ENCODE measurements at regions not wholly inside any gene's neighbourhood (a gene's known extent, or its start where the extent isn't known, plus 50 kb on each side); places are given as distances from the start of the nearest gene placed in this dataset.

DNA sequence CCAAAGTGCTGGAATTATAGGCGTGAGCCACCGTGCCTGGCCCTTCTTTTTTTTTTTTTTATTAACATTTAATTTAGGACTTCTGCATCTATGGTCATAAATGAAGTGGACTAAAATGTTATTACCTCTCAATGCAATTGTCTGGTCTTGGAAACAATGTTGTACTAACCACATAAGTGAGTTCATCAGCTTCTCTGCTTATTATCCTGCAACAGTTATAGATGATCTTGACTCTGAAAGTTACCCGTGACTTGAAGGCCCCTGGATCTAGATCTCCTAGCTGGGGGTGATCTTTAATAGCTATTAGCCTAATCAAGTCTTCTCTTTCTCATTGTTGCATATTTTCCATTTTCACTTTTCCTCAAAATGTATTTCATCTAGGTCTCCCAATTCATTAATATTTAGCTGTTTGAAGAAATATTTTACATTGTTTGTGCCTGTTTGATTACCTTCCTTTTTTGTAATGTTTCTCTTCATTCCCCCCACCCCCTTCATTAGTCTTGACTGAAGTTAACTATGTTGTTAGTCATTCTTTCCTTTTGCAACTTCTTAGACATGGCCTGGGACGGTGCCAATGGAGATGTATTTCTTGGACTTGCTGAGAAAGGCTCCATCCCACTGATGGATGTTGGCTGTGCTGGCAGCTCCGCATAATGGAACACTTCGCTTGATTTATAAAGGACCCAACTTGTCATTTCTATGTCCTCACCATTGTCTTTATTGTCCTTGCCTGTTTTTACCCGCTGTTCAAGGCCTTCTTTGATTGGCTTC lies 141.6 kb upstream of the RIOK3 start:
- peak; percentile 89 for DNase-seq
- H3K9ac ChIP-seq (ENCODE audit: low read length), result peak overlapping the region; percentile 31
- no peak overlapping the region for H4K91ac ChIP-seq (ENCODE audit: low read length)
- H3K4ac ChIP-seq (ENCODE audit: low read depth in 1 of 2, low read length in 2 of 2), result no peak overlapping the region
- no peak overlapping the region for H2BK15ac ChIP-seq (ENCODE audit: low read depth, poor library complexity, severe bottlenecking)
- H4K8ac ChIP-seq (ENCODE audit: low read length), result no peak overlapping the region
- no peaks in the 10 kb centered on the region for H3K27me3 ChIP-seq (ENCODE audit: control insufficient read depth in 1 of 2, insufficient read depth in 1 of 2, low read length in 2 of 2)
- H2AK5ac ChIP-seq (ENCODE audit: low read length, severe bottlenecking), result peak overlapping the region; percentile 3
- peak overlapping the region in 1 of 2 experiments; percentile 33 for H2BK12ac ChIP-seq (ENCODE audit: low read length in 2 of 2)
- H2AFZ ChIP-seq (ENCODE audit: low read depth, low read length), result no peak overlapping the region
- peaks cover 15% of the 10 kb centered on the region for H3K4me1 ChIP-seq (ENCODE audit: control insufficient read depth, insufficient read depth, low read depth, low read length)
- peaks cover 9% of the 10 kb centered on the region for H3K9me3 ChIP-seq (ENCODE audit: control insufficient read depth, low read length)
- no peak overlapping the region for H3K4me3 ChIP-seq (ENCODE audit: insufficient read depth in 1 of 2, low read depth in 1 of 2, low read length in 2 of 2)
- H2BK5ac ChIP-seq (ENCODE audit: low read depth, low read length, poor library complexity, severe bottlenecking), result no peak overlapping the region
- no peak overlapping the region for H3K18ac ChIP-seq (ENCODE audit: low read depth in 1 of 2, low read length in 2 of 2)
- H3K23ac ChIP-seq (ENCODE audit: low read length in 2 of 2), result no peak overlapping the region
- no peak overlapping the region for H3K4me2 ChIP-seq (ENCODE audit: low read length, poor library complexity, severe bottlenecking)
- H2BK120ac ChIP-seq (ENCODE audit: low read depth, low read length), result no peak overlapping the region
- H3K27ac ChIP-seq (ENCODE audit: low read length, poor library complexity, severe bottlenecking), result peak overlapping the region; percentile 37
- H3K36me3 ChIP-seq (ENCODE audit: control insufficient read depth in 1 of 2, insufficient read depth in 2 of 2, low read depth in 1 of 2, low read length in 2 of 2), result no peaks in the 10 kb centered on the region
- no peaks in the 10 kb centered on the region for H3K79me1 ChIP-seq (replicated peaks; ENCODE audit: low read length, poor library complexity, severe bottlenecking)
- H3K14ac ChIP-seq (ENCODE audit: low read length in 2 of 2), result no peak overlapping the region
- WGBS, result 82% methylated on average over 5 of the region's 7 CpGs

DNA sequence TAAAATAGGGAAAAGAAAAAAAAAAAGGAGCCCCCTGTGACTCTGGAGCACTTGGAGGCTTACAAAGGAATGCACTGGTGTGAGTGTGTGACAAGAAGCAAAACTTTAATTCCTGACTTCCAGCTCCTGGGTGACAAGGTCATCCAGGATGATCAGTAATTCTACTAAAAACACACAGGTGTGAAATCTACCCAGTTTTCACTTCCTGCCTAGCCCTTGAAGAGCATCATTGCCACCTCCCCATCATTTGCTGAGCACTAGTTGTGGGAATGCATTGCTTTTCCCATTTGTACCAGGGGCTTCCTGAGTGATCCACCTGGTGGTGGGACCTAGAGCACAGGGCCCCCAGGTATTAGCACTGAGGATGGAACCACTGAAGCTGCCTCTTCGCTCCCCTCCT lies 139.7 kb upstream of the RIOK3 start:
- H3K4ac ChIP-seq (ENCODE audit: low read depth in 1 of 2, low read length in 2 of 2), result no peak overlapping the region
- no peaks in the 10 kb centered on the region for H3K27me3 ChIP-seq (ENCODE audit: control insufficient read depth in 1 of 2, insufficient read depth in 1 of 2, low read length in 2 of 2)
- no peak overlapping the region for H3K23ac ChIP-seq (ENCODE audit: low read length in 2 of 2)
- no peak overlapping the region for H3K4me3 ChIP-seq (ENCODE audit: insufficient read depth in 1 of 2, low read depth in 1 of 2, low read length in 2 of 2)
- H2AFZ ChIP-seq (ENCODE audit: low read depth, low read length), result no peak overlapping the region
- peaks cover 7% of the 10 kb centered on the region for H3K4me1 ChIP-seq (ENCODE audit: control insufficient read depth, insufficient read depth, low read depth, low read length)
- DNase-seq, result no peak
- H3K36me3 ChIP-seq (ENCODE audit: control insufficient read depth in 1 of 2, insufficient read depth in 2 of 2, low read depth in 1 of 2, low read length in 2 of 2), result no peaks in the 10 kb centered on the region
- no peak overlapping the region for H3K14ac ChIP-seq (ENCODE audit: low read length in 2 of 2)
- no peak overlapping the region for H2BK5ac ChIP-seq (ENCODE audit: low read depth, low read length, poor library complexity, severe bottlenecking)
- H3K9me3 ChIP-seq (ENCODE audit: control insufficient read depth, low read length), result peaks cover 9% of the 10 kb centered on the region
- no peak overlapping the region for H3K27ac ChIP-seq (ENCODE audit: low read length, poor library complexity, severe bottlenecking)
- H3K9ac ChIP-seq (ENCODE audit: low read length), result no peak overlapping the region
- WGBS, result 94% methylated on average over 1 of the region's 1 CpG
- H2BK15ac ChIP-seq (ENCODE audit: low read depth, poor library complexity, severe bottlenecking), result no peak overlapping the region
- H4K91ac ChIP-seq (ENCODE audit: low read length), result no peak overlapping the region
- H2AK5ac ChIP-seq (ENCODE audit: low read length, severe bottlenecking), result no peak overlapping the region
- H2BK120ac ChIP-seq (ENCODE audit: low read depth, low read length), result no peak overlapping the region
- H3K79me1 ChIP-seq (replicated peaks; ENCODE audit: low read length, poor library complexity, severe bottlenecking), result no peaks in the 10 kb centered on the region
- H4K8ac ChIP-seq (ENCODE audit: low read length), result no peak overlapping the region
- H2BK12ac ChIP-seq (ENCODE audit: low read length in 2 of 2), result peak overlapping the region in 1 of 2 experiments; percentile 23
- H3K18ac ChIP-seq (ENCODE audit: low read depth in 1 of 2, low read length in 2 of 2), result no peak overlapping the region
- no peak overlapping the region for H3K4me2 ChIP-seq (ENCODE audit: low read length, poor library complexity, severe bottlenecking)

DNA sequence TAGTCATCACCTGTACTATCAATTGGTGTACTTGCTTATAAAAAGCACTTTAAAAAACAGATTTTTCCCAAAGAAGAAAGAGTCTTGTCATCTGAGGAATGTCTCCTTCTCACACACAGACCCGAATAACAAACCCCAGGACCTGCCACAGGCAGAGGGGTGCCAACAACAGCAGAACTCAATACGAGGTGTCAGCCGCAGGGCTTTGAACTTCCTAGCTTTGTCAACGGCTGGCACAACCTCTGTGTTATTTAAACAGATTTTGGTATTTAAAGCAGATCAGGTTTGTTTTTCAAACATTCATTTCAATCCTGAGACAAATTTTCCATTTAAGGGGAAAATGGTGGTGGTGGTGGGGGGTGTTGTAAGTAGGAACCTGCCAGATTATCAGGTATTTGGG lies 138.4 kb upstream of the RIOK3 start:
- WGBS, result 81% methylated on average over 4 of the region's 4 CpGs
- H2BK120ac ChIP-seq (ENCODE audit: low read depth, low read length), result no peak overlapping the region
- H3K9ac ChIP-seq (ENCODE audit: low read length), result no peak overlapping the region
- no peak overlapping the region for H2AFZ ChIP-seq (ENCODE audit: low read depth, low read length)
- H3K27ac ChIP-seq (ENCODE audit: low read length, poor library complexity, severe bottlenecking), result no peak overlapping the region
- no peaks in the 10 kb centered on the region for H3K79me1 ChIP-seq (replicated peaks; ENCODE audit: low read length, poor library complexity, severe bottlenecking)
- H3K36me3 ChIP-seq (ENCODE audit: control insufficient read depth in 1 of 2, insufficient read depth in 2 of 2, low read depth in 1 of 2, low read length in 2 of 2), result no peaks in the 10 kb centered on the region
- H3K4me1 ChIP-seq (ENCODE audit: control insufficient read depth, insufficient read depth, low read depth, low read length), result peaks cover 7% of the 10 kb centered on the region
- no peak overlapping the region for H2BK12ac ChIP-seq (ENCODE audit: low read length in 2 of 2)
- no peak overlapping the region for H4K8ac ChIP-seq (ENCODE audit: low read length)
- no peak overlapping the region for H3K4ac ChIP-seq (ENCODE audit: low read depth in 1 of 2, low read length in 2 of 2)
- no peak overlapping the region for H3K23ac ChIP-seq (ENCODE audit: low read length in 2 of 2)
- no peak overlapping the region for H2BK15ac ChIP-seq (ENCODE audit: low read depth, poor library complexity, severe bottlenecking)
- H4K91ac ChIP-seq (ENCODE audit: low read length), result no peak overlapping the region
- no peak overlapping the region for H3K4me3 ChIP-seq (ENCODE audit: insufficient read depth in 1 of 2, low read depth in 1 of 2, low read length in 2 of 2)
- no peak overlapping the region for H3K14ac ChIP-seq (ENCODE audit: low read length in 2 of 2)
- no peak overlapping the region for H2AK5ac ChIP-seq (ENCODE audit: low read length, severe bottlenecking)
- DNase-seq, result no peak
- peaks cover 9% of the 10 kb centered on the region for H3K9me3 ChIP-seq (ENCODE audit: control insufficient read depth, low read length)
- no peak overlapping the region for H3K4me2 ChIP-seq (ENCODE audit: low read length, poor library complexity, severe bottlenecking)
- no peak overlapping the region for H2BK5ac ChIP-seq (ENCODE audit: low read depth, low read length, poor library complexity, severe bottlenecking)
- no peak overlapping the region for H3K18ac ChIP-seq (ENCODE audit: low read depth in 1 of 2, low read length in 2 of 2)
- no peaks in the 10 kb centered on the region for H3K27me3 ChIP-seq (ENCODE audit: control insufficient read depth in 1 of 2, insufficient read depth in 1 of 2, low read length in 2 of 2)

DNA sequence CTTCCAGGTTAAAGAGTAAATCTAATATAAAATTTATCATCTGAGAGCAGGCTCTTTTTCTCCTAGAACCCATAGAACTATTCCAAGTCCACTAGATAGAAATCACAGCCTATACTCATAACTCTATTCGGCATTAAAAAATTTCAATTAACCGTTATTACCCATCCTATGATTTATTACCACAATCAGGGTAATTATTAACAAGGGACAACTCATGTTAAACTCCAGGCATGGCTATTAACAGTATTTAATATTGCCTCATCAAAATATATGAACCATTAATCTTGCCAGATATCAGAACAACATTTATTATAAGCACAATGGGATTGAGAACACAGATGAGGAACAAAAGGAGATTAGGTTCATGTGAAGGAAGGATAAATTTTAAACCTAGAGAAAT lies 136.8 kb upstream of the RIOK3 start:
- WGBS, result 97% methylated on average over 2 of the region's 2 CpGs

More for the DNA sequence above, 136.8 kb upstream of the RIOK3 start:
- no peak overlapping the region for H2BK120ac ChIP-seq (ENCODE audit: low read depth, low read length)
- no peak overlapping the region for H4K8ac ChIP-seq (ENCODE audit: low read length)
- no peaks in the 10 kb centered on the region for H3K36me3 ChIP-seq (ENCODE audit: control insufficient read depth in 1 of 2, insufficient read depth in 2 of 2, low read depth in 1 of 2, low read length in 2 of 2)
- H3K18ac ChIP-seq (ENCODE audit: low read depth in 1 of 2, low read length in 2 of 2), result no peak overlapping the region
- no peak overlapping the region for H3K14ac ChIP-seq (ENCODE audit: low read length in 2 of 2)
- peaks cover 9% of the 10 kb centered on the region for H3K9me3 ChIP-seq (ENCODE audit: control insufficient read depth, low read length)
- H2BK12ac ChIP-seq (ENCODE audit: low read length in 2 of 2), result no peak overlapping the region
- peaks cover 7% of the 10 kb centered on the region for H3K4me1 ChIP-seq (ENCODE audit: control insufficient read depth, insufficient read depth, low read depth, low read length)
- H3K9ac ChIP-seq (ENCODE audit: low read length), result no peak overlapping the region
- H3K27ac ChIP-seq (ENCODE audit: low read length, poor library complexity, severe bottlenecking), result no peak overlapping the region
- no peaks in the 10 kb centered on the region for H3K79me1 ChIP-seq (replicated peaks; ENCODE audit: low read length, poor library complexity, severe bottlenecking)
- H2AK5ac ChIP-seq (ENCODE audit: low read length, severe bottlenecking), result no peak overlapping the region
- no peak overlapping the region for H2BK15ac ChIP-seq (ENCODE audit: low read depth, poor library complexity, severe bottlenecking)
- H4K91ac ChIP-seq (ENCODE audit: low read length), result no peak overlapping the region
- no peak overlapping the region for H3K23ac ChIP-seq (ENCODE audit: low read length in 2 of 2)
- no peaks in the 10 kb centered on the region for H3K27me3 ChIP-seq (ENCODE audit: control insufficient read depth in 1 of 2, insufficient read depth in 1 of 2, low read length in 2 of 2)
- no peak overlapping the region for H3K4me3 ChIP-seq (ENCODE audit: insufficient read depth in 1 of 2, low read depth in 1 of 2, low read length in 2 of 2)
- H3K4ac ChIP-seq (ENCODE audit: low read depth in 1 of 2, low read length in 2 of 2), result no peak overlapping the region
- no peak for DNase-seq
- no peak overlapping the region for H2AFZ ChIP-seq (ENCODE audit: low read depth, low read length)
- H2BK5ac ChIP-seq (ENCODE audit: low read depth, low read length, poor library complexity, severe bottlenecking), result no peak overlapping the region
- H3K4me2 ChIP-seq (ENCODE audit: low read length, poor library complexity, severe bottlenecking), result no peak overlapping the region
